ENCODE measurements at regions not wholly inside any gene's neighbourhood (a gene's known extent, or its start where the extent isn't known, plus 50 kb on each side); places are given as distances from the start of the nearest gene placed in this dataset.

DNA sequence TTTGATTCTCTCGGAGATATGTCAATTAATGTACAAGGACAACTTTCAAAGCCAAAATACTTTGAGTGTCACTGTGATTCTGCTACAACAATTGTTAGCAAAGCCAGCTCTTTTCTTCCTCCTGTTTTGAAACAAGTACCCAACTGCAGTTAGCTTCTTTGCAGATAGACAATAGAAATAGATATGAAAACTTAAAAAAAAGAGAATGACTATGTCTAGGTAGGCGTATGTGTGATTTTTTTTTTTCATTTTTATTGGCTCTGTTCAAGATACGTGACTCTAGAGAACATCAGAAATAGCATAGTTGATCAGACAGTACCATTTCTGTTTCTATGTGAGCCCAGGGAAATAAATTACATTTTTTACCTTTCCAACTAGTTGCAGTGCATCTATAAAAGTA is 142.9 kb upstream of the CNTN4 start:
- DNase-seq = no peak

DNA sequence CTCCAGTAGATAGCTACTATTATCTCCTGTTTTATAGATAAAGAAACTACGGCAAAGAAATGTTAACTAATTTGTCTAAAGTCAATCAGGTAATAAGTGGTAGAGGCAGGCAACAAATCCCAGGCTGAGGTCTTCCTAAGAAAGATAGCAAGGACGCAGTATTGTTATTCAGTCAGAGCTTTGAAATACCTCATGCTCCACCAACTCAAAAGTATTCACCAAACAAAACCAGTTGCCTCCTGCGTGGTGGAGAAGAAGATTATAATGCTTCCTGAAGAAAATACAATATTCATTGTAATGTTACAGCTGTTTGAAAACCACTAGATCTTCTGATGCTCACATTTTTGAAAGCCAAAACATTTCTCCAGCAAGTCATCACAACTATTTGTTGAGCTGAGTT is 138.2 kb upstream of the CNTN4 start:
- no peak for DNase-seq

DNA sequence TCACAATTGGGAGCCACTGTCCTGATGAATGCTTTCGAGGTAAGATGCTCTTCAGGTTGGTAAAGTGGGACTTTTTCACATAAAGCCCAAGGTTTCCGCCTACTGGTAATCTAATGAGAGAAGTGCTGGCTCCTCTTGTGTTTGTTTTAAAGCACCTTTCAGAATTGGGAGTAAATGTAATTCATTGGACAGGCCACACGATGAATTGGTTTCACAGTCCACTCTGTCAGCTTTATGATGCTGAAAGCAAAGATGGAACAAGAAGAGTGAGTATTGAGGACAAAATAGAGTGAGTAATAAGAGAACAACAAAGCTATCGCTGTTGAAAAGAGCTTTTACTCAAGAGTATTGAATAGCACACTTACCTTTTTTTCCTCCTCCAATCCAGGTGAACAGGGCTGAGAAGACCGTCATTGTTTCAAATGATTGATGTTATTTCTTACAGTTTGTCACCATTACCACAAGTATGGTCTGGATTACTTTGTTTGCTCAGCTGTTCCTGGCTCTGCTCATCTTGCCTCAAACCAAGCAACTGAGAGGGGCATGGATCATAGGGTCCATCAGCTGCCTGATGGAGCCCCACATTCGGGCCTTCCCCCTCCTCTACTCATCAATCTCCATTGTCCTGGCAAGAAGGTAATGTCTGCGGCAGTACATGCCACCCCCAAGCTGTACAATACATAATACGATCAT is 136.1 kb upstream of the CNTN4 start:
- peak; percentile 56 to 74 for DNase-seq

DNA sequence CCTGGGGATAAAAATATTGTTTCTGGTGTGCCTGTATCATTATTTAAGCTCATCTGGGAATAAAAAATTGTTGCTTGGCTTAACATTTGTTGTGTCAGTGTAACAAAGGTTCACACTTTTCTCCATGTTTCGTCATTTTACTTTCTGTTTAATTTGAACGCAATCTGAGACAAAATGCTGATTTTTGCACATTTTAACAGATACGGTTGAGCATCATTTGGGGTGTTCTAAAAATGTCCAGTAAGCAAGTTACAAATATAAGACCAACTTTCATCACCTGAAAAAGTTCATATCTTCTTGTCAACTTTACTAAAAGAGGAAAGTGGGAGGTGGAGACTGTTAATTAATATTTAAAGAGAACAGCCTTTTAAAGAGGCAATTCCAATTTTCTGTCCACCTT is 134.8 kb upstream of the CNTN4 start:
- no peak for DNase-seq

DNA sequence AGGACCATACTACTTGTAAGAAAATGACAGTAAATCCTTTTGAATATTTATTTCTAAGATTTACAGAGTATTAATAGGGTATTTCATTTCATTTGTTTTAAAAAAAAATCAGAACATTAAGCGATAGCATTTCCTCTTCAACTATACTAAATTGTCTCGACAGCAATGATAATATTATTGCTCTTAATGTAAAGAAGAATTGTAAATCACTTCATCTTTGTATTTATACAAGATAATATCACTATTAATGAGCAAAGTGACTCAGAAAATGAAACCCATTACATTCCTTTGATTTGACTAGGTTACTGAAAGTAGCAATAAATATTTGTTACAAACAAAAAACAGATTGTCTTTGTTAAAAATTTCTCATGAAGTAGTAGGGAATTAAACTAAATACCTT is 131.1 kb upstream of the CNTN4 start:
- DNase-seq = no peak

DNA sequence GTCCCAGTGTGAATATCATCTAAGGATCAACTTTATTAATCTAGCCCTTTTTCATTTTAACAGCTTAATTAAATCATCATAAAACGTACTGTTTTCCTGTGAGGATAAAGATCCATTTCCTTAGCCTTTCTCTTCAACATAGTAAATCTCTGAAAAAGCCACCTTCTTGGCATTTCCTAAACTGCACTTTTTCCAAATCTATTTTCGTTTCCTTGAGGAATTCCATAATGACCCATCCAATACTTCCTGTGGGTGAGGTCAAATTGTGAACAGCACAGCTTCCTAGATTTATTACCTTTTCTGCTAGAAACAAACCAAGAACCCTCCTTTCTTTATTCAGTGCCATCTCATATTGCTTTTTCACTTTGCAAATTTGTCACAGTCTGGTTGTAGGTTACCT is 129.4 kb upstream of the CNTN4 start:
- DNase-seq = no peak

DNA sequence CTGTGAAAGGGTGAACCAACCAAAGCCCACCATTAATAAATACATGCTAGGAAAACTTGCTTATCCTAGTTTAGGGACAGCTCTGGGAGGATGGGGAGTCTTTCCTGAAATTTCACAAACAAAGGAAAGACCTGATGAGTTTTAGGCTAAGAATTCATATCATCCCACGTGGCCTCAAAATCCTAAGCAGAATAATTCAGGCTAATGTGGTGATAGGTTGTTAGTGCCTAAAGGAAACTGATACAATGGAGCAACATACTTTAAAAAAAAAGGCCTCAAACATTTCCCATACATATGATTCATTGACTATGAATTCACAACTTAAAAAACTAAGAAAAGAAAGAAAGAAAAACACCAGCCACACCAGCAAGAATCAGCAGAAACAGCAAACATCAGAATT is 126.9 kb upstream of the CNTN4 start:
- DNase-seq = no peak

DNA sequence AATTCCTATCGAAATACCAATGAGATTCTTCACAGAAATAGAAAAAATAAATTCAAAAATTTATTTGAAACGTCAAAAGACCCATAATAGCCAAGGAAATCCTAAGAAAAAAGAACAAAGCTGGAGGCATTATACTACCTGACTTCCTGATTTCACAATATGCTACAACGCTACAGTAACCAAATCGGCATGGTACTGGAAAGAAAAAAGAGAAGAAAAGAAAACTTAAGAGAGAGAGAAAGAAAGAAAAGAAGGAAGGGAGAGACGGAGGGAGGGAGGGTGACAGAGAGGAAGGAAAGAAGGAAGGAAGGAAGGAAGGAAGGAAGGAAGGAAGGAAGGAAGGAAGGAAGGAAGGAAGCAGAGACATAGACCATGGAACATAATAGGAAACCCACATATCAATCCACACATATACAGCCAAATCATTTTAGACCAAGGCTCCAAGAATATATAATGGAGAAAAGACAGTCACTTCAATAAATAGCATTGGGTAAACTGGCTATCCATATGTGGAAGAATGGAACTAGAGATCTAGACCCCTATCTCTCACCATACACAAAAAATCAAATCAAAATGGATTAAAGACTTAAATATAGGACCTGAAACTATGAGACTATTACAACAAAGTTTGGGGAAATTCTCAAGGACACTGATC is 118.6 kb upstream of the CNTN4 start:
- DNase-seq = no peak

DNA sequence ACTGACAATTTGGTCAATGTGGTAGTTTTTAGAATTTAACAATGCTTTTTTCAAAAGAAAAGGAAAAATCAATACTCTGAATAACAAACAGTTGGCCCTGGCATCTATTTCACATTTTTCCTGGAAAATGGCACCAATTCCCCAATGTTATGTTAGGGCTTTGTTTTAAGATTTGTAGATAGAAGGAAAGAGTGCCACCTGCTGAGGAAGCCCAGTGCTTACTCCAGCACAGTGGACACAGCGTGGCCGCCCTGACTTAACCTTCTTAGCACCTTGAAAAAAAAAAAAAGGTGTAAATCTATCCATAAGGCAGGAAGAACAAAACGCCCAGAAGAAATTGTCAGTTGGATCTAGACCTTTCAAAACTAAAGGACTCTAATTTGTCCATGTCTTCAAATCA is 110.7 kb upstream of the CNTN4 start:
- no peak for DNase-seq

DNA sequence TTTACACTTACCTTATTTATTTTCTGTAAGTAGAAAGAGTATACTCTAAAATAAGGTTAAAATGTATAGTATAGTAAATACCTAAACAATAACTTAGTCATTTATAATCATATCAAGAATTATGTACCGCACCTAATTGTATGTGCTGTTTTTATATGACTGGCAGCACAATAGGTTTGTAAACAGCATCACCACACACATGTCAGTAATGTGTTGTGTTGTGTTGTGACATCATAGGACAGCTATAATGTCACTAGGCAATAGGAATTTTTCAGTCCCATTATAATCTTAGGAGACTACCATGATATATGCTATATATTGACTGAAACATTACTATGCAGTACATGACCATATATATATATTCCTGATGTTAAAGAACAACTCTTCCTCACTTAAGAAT is 99.9 kb upstream of the CNTN4 start:
- DNase-seq = no peak

DNA sequence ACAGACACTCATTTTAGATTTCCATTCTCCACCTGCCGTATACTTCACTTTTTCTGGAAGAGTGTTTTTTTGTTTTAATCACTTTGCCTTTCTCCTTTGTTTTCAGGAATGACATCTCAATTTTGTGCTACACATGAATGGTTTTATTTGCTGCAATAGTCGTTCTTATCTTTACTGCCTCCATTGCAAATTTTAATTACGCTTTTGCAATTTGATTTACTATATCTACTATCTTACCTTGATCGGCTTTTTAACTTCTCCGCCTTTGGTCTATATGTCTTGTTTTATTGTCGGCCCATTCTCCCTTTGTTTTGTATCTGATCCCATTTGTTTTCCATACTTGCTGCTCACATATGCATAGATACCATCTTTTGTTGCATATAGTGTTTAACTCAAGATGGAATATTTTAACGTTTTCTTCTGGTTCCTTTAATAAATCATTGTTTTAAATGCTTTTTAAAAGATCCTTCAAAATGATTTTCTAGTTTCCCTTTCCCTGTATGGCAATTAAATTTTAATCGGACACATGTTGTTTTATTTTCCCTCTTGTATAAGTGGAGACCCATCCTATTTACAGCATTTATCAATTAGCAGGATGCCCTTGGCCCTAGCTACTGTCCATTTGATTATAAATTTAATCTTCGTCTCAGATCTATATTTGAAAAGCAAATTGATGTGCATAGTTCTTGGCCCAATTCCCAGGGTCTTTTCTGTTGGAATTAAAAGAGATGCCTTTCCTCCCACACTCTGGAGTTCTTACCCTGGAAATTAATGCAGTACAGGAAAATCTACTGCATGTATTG is 97.2 kb upstream of the CNTN4 start:
- DNase-seq = peak in 1 of 2 experiments; percentile 11

DNA sequence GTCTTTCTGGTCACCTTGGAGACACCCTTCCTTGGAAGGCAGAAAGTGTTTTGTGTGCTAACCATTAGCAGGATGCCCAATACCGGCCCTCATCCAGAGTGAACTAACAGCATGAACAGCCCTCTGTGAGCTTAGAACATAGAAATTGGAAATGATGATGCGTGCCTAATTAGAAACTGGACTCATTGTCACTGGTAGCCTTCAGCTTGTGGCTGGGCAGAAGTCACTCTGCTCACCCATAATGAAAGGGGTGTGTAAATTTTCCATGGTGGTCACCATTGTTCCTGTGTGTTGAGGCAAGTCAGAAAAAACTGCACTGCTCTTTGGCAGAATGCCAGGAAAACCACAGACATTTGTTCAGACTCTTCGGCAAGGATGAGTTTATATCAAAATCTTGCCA is 74.7 kb upstream of the CNTN4 start:
- DNase-seq = no peak

DNA sequence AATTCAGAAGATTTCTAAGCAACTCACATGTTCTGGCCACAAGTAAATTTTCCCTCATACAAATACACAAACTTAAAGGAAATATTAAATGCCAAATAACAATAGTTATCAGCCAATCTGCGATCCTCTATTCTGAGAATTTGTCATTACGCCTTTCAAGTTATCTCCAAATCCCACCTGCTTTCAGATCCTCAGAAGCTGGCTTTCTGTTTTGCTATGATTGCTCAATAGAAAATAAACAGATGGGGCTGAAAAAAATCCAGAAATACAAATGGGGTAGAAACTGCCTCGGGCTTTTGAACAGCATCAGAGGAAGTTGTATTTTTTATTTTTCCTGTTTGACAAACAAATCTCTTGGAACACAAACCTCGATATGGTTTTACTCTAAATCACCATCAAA is 74.0 kb upstream of the CNTN4 start:
- no peak for DNase-seq

DNA sequence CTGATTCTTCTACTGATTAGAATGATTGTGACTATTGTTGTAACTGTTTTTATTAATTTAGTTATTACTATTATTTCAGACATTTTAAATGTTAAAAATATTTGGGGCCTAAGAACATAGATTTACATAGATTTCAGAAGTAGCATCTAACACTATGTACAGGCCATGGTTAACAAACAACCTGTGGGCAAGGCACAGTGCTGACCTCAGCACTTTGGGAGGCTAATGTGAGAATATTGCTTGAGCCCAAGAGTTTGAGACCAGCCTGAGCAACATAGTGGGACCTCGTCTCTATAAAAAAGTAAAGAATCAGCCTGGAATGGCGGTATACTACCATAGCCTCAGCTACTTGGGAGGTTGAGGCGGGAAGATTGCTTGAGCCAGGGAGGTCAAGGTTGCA is 69.1 kb upstream of the CNTN4 start:
- DNase-seq = no peak

DNA sequence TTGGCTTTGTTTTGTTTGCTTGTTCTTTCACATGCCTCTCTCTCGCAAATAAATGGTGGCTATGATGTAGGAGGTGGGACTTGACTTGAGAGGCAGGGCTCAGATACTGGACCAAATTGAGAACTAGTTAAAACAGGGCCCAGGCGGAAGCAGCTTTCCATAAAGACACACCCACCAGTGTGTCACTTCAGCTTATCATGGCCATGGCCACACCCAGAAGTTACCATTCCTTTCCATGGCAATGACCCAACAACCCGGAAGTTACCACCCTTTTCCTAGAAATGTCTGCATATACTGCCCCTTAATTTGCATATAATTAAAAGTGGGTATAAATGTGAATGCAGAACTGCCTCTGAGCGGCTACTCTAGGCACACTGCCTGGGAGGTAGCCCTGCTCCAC is 62.6 kb upstream of the CNTN4 start:
- no peak for DNase-seq

DNA sequence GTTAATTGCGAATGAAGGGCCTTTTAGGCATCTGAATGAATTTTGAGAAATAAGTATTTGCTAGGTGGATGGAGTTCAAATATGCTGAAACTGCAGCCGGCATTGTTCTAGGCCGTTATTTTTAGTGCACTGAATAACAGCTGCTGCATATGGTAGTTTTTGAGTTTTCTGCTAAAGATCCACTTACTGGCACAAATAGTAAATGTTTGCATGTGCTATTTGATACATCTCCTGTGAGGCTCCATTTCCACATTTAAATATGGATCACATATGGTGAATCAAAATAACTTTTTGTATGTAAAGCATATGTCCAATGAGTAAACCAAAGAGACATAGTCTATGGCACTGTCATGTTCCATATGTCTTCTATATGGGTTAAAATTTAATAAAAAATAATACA is 56.7 kb upstream of the CNTN4 start:
- no peak for DNase-seq
